GM21367 (cell line): ENCODE measurements at regions not wholly inside any gene's neighbourhood (a gene's known extent, or its start where the extent isn't known, plus 50 kb on each side); places are given as distances from the start of the nearest gene placed in this dataset.
"Not testable (repeated sequence)": the region's sequence is repeated elsewhere in the genome, so short reads cannot be mapped to it uniquely, and the experiment has no call there.

Source experiments
- ATAC-seq: cut with Tn5 transposase; IDR thresholded peaks from one replicate; pipeline ENCODE4 v1.9.1; 2021; ENCODE audit not compliant: unreplicated experiment

DNA sequence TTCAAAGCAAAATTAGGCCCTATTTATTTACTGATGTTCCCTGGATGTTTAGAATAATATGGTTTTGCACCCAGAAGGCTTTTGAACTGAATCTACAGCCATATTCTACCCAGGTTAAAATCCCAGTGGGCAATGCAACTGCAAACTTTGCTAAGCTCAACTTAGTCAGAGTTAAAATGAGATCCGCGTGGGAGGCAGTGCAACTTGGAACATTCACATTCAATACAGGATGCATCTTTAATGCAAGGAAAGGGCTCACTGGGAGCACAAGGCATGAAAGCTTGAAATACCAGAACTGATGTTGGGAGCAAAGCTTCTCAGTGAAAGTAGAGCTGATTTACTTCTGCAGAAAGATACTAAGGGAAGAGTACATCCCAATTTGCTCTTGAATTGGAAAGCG is 281.2 kb upstream of the DEFB112 start:
- no peak for ATAC-seq

- no peak for ATAC-seq
Observed at GRCh38 chr6:50333696-50334095, 284.0 kb upstream of the DEFB112 start.

DNA sequence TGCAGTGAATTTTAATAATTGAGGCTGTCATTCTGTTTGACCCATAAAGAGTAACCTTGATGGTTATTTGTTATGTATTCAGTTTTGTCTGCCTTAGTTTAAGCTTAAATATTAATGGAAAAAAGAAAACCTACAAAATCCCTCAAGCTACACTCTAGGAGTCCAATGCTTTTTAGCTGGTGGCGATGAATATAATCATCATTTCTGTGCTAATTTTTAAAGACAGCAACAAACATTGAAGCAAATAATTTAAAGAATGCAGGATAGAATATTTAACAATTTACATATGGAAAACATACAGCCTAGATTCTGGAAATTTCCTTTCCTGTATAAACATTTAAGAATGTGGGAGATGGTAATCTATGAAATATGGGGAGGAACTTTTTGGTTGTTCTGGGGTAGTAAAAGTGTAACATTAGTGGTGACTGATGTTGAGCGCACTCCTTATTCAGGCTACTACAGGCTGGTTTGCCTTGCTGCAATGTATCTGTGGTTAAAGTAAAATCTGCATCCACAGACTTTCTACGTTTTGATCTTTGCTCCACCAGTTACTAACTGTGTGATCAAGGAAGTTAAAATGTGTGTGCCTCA is 287.9 kb upstream of the DEFB112 start:
- no peak for ATAC-seq

GRCh38 chr6:50353603-50354002 is 303.9 kb upstream of the DEFB112 start:
- no peak for ATAC-seq

DNA sequence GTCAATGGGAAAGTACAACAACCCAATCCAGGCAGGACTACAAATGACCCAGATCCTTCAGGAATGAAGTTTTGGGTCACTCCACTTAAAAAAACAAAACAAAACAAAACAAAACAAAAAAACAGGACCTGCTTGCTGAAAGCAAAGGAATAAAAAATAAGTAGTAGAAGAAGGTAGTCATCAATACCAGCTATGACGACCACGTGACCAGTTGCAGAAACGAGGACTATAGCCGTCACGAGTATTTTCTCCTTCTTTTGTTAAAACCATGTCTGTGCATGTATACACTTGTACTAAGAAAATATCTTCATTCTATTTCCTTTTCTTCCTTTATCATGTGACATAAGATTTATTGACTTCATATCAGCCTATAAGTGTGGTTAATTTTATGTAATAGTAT is 308.4 kb upstream of the DEFB112 start:
- no peak for ATAC-seq

DNA sequence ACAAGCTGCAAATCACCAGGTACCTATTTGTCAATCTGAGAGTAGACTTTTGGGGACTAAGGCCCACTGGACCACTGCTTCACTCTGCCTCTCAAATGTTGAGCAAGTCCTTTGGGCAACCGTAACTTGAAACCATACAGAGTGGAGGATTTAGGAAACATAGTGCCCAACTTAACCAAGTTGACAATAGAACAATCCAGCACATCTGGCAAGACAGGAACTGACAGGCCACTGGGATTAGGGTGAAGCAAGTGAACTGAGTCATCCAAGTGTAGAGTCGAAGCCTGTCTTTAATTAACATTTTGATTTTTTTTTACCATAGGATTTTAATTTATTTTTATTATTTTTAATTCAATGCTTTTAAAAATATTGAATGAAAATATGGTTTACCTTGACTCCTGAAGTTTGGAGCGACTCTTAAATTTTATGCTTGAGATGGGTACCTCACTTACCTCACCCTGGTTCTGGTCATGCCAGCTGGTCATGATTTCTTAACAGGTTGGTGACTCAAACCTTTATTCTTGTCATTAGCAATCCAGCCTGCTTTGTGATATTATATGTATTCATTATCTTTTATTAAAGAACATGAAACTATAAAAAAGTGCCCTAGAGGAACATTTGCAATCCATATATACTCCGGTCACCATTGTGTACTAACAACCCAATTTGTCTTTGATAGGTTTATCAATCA is 312.1 kb upstream of the DEFB112 start:
- no peak for ATAC-seq

DNA sequence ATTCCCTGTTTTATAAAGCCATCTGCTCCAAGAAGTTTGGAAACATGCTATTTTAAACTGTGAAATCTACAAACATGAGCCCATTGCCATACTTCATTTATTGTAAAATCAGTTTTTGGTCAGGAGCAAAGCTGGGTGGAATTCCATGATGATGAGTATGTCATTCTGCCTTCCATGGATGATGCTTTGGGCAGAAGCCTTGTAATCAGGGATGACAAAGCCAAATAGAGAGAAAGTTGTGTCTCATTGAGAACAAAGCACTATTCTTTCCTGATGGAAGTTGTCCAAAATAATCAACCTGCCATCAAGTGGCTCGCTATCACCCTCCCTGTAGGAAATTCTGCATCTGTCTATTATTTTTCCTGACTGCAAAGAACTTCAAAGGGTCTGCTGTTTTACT is 313.0 kb upstream of the DEFB112 start:
- ATAC-seq = no peak

- ATAC-seq = no peak
Observed at GRCh38 chr6:50369996-50370395, 320.3 kb upstream of the DEFB112 start.

DNA sequence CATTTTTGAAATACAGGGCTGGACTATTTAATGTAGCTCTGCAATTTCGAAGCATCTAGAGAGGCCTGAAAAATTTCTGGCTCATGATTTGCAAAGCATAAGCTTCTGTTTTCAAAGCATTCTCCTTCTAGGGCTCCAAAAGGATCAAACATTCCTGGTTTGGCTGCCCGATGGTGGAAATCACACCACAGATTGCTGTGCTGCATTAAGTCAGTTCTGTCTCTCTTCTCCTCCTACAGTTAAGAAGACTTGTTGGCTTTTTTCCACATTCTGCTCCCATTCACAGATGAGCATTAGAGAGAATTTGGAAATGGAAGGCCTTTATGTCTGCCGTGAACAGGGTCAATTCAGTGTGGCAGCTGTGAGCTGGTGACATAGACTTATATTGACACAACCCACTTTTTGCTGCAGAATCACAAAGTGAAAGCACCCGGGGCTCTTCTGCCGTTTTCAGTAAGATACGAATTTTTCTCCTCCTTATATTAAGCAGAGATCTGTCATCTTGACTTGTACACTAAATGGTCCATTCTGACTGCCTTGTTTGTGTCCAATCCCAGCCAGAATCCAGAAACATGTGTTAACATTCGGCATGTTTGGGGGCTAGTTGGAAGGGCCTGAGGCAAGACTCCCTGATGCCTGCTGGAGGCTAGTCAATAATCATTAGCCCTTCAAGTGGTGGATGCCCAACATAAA is 330.8 kb upstream of the DEFB112 start:
- ATAC-seq = no peak

DNA sequence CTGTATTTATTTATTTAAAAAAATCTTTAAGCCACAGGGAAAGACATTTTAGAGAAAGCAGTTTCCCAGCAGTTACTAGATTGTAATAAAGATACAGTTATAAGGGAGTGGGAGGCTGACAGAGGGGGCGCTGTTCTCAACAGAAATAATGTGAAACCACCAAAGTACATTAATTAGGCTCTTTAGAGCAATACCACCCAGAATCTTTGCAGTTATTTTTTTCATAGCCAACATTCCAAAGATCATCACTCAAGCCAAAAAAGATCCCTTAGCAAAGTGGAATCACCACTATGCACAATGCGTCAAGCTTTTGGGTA is 331.3 kb upstream of the DEFB112 start:
- no peak for ATAC-seq

GRCh38 chr6:50390416-50390815 is 322.9 kb upstream of the TFAP2D start:
- ATAC-seq = no peak

GRCh38 chr6:50394139-50394538 is 319.2 kb upstream of the TFAP2D start:
- ATAC-seq = not testable (repeated sequence)

- no peak for ATAC-seq
Observed at GRCh38 chr6:50404643-50405042, 308.7 kb upstream of the TFAP2D start.

DNA sequence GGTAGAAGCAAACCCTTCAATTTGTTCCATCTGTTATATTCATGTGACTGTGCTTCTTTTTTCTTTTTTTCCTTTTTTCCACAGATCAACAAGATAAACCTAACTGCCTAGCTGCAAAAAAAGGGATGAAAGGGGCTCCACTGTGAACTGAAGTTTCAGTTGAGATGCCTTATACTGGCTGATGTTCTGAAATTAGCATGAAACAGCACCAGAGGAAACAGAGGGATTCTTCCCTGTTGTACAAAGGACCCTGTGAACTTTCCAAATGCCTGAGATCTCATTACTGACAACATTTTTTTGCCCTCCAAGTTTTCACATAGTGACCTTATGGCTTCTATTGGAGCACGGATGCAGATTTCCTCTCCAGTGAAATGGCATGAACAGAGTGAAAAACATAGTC is 302.7 kb upstream of the TFAP2D start:
- no peak for ATAC-seq

DNA sequence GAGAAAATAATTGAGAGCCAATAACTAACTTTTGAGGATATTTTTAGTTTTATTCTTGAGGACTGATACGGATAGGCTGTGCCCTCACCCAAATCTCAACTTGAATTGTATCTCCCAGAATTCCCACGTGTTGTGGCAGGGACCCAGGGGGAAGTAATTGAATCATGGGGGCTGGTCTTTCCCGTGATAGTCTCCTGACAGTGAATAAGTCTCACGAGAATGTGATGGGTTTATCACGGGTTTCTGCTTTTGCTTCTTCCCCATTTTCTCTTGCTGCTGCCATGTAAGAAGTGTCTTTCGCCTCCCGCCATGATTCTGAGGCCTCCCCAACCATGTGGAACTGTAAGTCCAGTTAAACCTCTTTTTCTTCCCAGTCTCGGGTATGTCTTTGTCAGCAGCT is 292.3 kb upstream of the TFAP2D start:
- ATAC-seq = not testable (repeated sequence)

DNA sequence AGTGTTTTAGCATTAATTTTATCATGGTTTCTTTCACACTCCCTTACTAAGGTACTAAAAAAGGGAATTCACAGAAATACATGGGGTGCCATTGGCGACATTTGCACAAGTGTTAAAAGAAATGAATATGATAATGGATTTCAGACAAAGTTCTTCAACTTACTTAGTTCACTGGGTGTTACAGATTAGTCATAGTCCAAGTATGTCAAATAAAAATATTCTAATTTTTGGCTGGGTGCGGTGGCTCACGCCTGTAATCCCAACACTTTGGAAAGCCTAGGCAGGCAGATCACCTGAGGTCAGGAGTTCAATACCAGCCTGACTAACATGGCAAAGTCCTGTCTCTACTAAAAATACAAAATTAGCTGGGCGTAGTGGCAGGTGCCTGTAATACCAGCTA is 286.1 kb upstream of the TFAP2D start:
- no peak for ATAC-seq

- no peak for ATAC-seq
Observed at GRCh38 chr6:50437901-50438300, 275.4 kb upstream of the TFAP2D start.

- ATAC-seq = no peak
Observed at GRCh38 chr6:50442531-50443040, 270.7 kb upstream of the TFAP2D start.

DNA sequence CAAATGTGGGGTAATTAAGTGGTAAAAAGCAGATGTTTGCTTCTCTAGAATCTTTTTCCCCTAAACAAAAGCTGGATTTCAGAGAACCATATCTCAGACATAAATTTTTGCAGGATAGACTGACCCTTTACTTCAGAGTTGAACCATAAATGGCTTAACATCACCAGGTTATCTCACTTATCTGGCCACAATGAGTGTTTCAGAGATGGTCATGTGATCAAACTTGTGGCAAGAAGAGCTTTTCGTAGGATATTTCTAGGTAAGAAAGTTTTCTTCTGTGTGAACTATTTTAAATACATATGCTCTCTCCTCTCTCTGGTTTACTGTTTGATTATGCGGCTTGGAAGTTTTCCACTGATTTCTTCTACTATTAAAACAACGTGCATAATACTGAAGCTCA is 270.2 kb upstream of the TFAP2D start:
- no peak for ATAC-seq

DNA sequence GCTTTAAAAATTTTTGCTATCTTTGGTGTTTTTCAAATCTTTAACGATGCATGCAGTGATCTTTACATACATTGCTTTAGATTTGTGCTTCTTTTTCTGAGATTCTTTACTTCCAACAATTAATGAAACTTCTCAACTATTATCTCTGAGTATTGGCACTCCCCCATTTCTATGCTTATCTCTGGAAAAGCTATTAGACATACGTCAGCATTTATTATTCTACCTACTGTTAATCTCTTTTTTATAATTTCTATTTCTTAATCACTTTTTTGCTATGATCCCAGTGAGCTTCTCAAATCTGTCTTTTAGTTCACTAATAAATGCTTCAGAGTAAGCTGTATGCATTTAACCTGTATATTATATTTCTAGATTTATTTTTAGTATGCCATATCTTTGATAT is 264.2 kb upstream of the TFAP2D start:
- no peak for ATAC-seq

DNA sequence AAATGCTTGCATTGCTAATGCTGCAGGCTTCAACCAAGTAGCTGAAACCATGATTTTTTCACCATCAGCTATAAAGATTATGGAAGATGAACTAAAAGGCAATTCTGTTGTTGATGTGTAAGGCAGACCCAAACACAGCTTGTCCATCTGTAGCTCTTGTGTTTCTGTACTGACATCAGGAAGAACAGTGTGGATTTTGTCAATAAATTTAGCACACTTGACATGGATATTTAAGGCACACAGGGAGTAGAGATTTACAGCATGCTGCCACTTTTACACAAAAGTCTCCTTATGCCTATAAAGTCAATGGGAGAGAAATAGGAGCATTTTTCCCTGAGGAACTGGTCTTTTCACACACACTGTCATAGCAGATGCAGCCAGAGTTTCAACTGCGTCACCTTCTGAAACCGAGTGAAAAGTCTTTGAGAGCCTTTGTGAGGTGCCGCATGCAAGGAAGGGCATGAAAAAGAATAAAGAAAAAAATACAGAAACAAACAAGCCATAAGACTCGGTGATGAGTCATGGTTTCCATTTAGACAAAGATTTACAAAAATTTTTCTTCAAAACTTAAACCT is 261.4 kb upstream of the TFAP2D start:
- ATAC-seq = no peak

DNA sequence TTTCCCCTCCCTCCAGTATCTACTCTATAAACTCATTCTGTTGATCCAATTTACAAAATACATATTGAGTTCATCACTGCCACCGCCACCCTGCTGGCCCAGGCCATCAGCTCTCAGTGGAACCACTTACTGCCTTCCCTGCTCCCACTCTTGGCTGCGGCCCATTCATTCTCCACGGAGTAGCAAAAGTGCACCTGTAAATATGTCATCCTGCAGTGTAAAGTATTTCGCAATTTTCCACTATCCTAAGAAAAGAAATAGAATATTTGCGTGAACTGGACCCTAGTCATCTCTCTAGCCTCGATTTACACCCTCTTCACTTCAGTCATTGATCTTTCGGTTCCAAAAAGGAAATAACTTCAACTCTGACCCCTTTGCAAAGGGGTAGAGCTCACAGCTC is 258.3 kb upstream of the TFAP2D start:
- no peak for ATAC-seq
